ENCODE measurements at regions not wholly inside any gene's neighbourhood (a gene's known extent, or its start where the extent isn't known, plus 50 kb on each side); places are given as distances from the start of the nearest gene placed in this dataset.

- TF ChIP-seq, protein P1, sequence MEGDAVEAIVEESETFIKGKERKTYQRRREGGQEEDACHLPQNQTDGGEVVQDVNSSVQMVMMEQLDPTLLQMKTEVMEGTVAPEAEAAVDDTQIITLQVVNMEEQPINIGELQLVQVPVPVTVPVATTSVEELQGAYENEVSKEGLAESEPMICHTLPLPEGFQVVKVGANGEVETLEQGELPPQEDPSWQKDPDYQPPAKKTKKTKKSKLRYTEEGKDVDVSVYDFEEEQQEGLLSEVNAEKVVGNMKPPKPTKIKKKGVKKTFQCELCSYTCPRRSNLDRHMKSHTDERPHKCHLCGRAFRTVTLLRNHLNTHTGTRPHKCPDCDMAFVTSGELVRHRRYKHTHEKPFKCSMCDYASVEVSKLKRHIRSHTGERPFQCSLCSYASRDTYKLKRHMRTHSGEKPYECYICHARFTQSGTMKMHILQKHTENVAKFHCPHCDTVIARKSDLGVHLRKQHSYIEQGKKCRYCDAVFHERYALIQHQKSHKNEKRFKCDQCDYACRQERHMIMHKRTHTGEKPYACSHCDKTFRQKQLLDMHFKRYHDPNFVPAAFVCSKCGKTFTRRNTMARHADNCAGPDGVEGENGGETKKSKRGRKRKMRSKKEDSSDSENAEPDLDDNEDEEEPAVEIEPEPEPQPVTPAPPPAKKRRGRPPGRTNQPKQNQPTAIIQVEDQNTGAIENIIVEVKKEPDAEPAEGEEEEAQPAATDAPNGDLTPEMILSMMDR (IDR thresholded peaks at IDR 0.05): no peak
- TF ChIP-seq POLR2A (IDR thresholded peaks at IDR 0.05) (no peak), POLR2AphosphoS5 (IDR thresholded peaks at IDR 0.05) (no peak)
Measured at GRCh38 chr1:232384171-232384883, 245.6 kb downstream of the SIPA1L2 start.
